ENCODE measurements at regions not wholly inside any gene's neighbourhood (a gene's known extent, or its start where the extent isn't known, plus 50 kb on each side); places are given as distances from the start of the nearest gene placed in this dataset.

- no peak overlapping the region for H2AFZ ChIP-seq
- no peaks in the 10 kb centered on the region for H3K27me3 ChIP-seq
- no peak overlapping the region for H3K4me3 ChIP-seq
- no peaks in the 10 kb centered on the region for H3K9me3 ChIP-seq (ENCODE audit: low read depth)
- no peaks in the 10 kb centered on the region for H3K79me2 ChIP-seq
- 85% methylated on average over 3 of the region's 3 CpGs for WGBS (ENCODE audit: low lambda C conversion rate, missing lambda C conversion rate)
- H4K20me1 ChIP-seq (ENCODE audit: insufficient read depth, poor library complexity, severe bottlenecking) = no peaks in the 10 kb centered on the region
- no peak overlapping the region for H3K27ac ChIP-seq
- H3K4me1 ChIP-seq (ENCODE audit: insufficient read depth) = no peaks in the 10 kb centered on the region
- no peak for TF ChIP-seq EZH2phosphoT487 (IDR thresholded peaks at IDR 0.05; ENCODE audit: low read depth, severe bottlenecking, unreplicated experiment)
- TF ChIP-seq CTCF (IDR thresholded peaks at IDR 0.05; ENCODE audit: poor library complexity) = no peak
- TF ChIP-seq EZH2 (IDR thresholded peaks at IDR 0.05; ENCODE audit: borderline replicate concordance) = no peak
- H3K36me3 ChIP-seq (replicated peaks; ENCODE audit: insufficient read depth, low read depth) = no peaks in the 10 kb centered on the region
- no peaks in the 10 kb centered on the region for H3K9me2 ChIP-seq (replicated peaks; ENCODE audit: insufficient read depth)
- no peak overlapping the region for H3K4me2 ChIP-seq
- no peak for DNase-seq (ENCODE audit: low spot score)
Measured at GRCh38 chrX:129099207-129099606, 424.1 kb downstream of the SMARCA1 start.

GRCh38 chrX:129097668-129098067 lies 425.6 kb downstream of the SMARCA1 start:
- Histone ChIP-seq H2AFZ (no peak overlapping the region), H3K9me3 (ENCODE audit: low read depth) (no peaks in the 10 kb centered on the region)
- TF ChIP-seq CTCF (IDR thresholded peaks at IDR 0.05; ENCODE audit: poor library complexity) (no peak), EZH2 (IDR thresholded peaks at IDR 0.05; ENCODE audit: borderline replicate concordance) (no peak), EZH2phosphoT487 (IDR thresholded peaks at IDR 0.05; ENCODE audit: low read depth, severe bottlenecking, unreplicated experiment) (no peak)

GRCh38 chrX:129093706-129094105 lies 429.6 kb downstream of the SMARCA1 start:
- no peak overlapping the region for H3K27ac ChIP-seq
- H3K9me2 ChIP-seq (replicated peaks; ENCODE audit: insufficient read depth) = no peaks in the 10 kb centered on the region
- H3K36me3 ChIP-seq (replicated peaks; ENCODE audit: insufficient read depth, low read depth) = no peaks in the 10 kb centered on the region
- H3K9me3 ChIP-seq (ENCODE audit: low read depth) = no peaks in the 10 kb centered on the region
- H4K20me1 ChIP-seq (ENCODE audit: insufficient read depth, poor library complexity, severe bottlenecking) = no peaks in the 10 kb centered on the region
- no peak overlapping the region for H3K4me2 ChIP-seq
- WGBS (ENCODE audit: low lambda C conversion rate, missing lambda C conversion rate) = 82% methylated on average over 2 of the region's 2 CpGs
- no peaks in the 10 kb centered on the region for H3K4me1 ChIP-seq (ENCODE audit: insufficient read depth)
- no peak overlapping the region for H2AFZ ChIP-seq
- no peak for DNase-seq (ENCODE audit: low spot score)
- no peaks in the 10 kb centered on the region for H3K27me3 ChIP-seq
- TF ChIP-seq EZH2phosphoT487 (IDR thresholded peaks at IDR 0.05; ENCODE audit: low read depth, severe bottlenecking, unreplicated experiment) = no peak
- TF ChIP-seq EZH2 (IDR thresholded peaks at IDR 0.05; ENCODE audit: borderline replicate concordance) = no peak
- no peak for TF ChIP-seq CTCF (IDR thresholded peaks at IDR 0.05; ENCODE audit: poor library complexity)
- H3K4me3 ChIP-seq = no peak overlapping the region
- H3K79me2 ChIP-seq = no peaks in the 10 kb centered on the region

More at GRCh38 chrX:129097668-129098067, 425.6 kb downstream of the SMARCA1 start:
- Histone ChIP-seq H4K20me1 (ENCODE audit: insufficient read depth, poor library complexity, severe bottlenecking) (no peaks in the 10 kb centered on the region), H3K36me3 (replicated peaks; ENCODE audit: insufficient read depth, low read depth) (no peaks in the 10 kb centered on the region), H3K9me2 (replicated peaks; ENCODE audit: insufficient read depth) (no peaks in the 10 kb centered on the region), H3K79me2 (no peaks in the 10 kb centered on the region), H3K4me1 (ENCODE audit: insufficient read depth) (no peaks in the 10 kb centered on the region), H3K4me2 (no peak overlapping the region), H3K27me3 (no peaks in the 10 kb centered on the region), H3K4me3 (no peak overlapping the region), H3K27ac (no peak overlapping the region)
- DNase-seq (ENCODE audit: low spot score) = no peak

GRCh38 chrX:129092757-129093156 lies 430.5 kb downstream of the SMARCA1 start:
- Histone ChIP-seq H3K4me3 (no peak overlapping the region), H3K9me2 (replicated peaks; ENCODE audit: insufficient read depth) (no peaks in the 10 kb centered on the region), H4K20me1 (ENCODE audit: insufficient read depth, poor library complexity, severe bottlenecking) (no peaks in the 10 kb centered on the region), H3K4me2 (no peak overlapping the region), H3K36me3 (replicated peaks; ENCODE audit: insufficient read depth, low read depth) (no peaks in the 10 kb centered on the region), H3K27me3 (no peaks in the 10 kb centered on the region), H3K79me2 (no peaks in the 10 kb centered on the region), H2AFZ (no peak overlapping the region), H3K9me3 (ENCODE audit: low read depth) (no peaks in the 10 kb centered on the region), H3K4me1 (ENCODE audit: insufficient read depth) (no peaks in the 10 kb centered on the region), H3K27ac (no peak overlapping the region)
- DNase-seq (ENCODE audit: low spot score) = no peak
- no peak for TF ChIP-seq EZH2 (IDR thresholded peaks at IDR 0.05; ENCODE audit: borderline replicate concordance)
- no peak for TF ChIP-seq CTCF (IDR thresholded peaks at IDR 0.05; ENCODE audit: poor library complexity)
- no peak for TF ChIP-seq EZH2phosphoT487 (IDR thresholded peaks at IDR 0.05; ENCODE audit: low read depth, severe bottlenecking, unreplicated experiment)

Data from hepatocyte (in vitro differentiated cells).